ENCODE measurements at regions not wholly inside any gene's neighbourhood (a gene's known extent, or its start where the extent isn't known, plus 50 kb on each side); places are given as distances from the start of the nearest gene placed in this dataset.

- Histone ChIP-seq H3K4me1 (replicated peaks in 1 of 2; ENCODE audit: control insufficient read depth in 2 of 2, insufficient read depth in 2 of 2, low read length in 2 of 2) (no peaks in the 10 kb centered on the region), H3K9ac (ENCODE audit: insufficient read depth in 1 of 2, low read depth in 2 of 2, low read length in 2 of 2) (no peak overlapping the region), H3K9me1 (ENCODE audit: control insufficient read depth, insufficient read depth, low read length) (no peaks in the 10 kb centered on the region), H3K79me2 (ENCODE audit: control insufficient read depth, insufficient read depth, low read length) (no peaks in the 10 kb centered on the region), H2AFZ (ENCODE audit: low read depth, low read length) (no peak overlapping the region), H3K4me3 (no peak overlapping the region), H3K9me3 (replicated peaks; ENCODE audit: control insufficient read depth, insufficient read depth, low read depth, low read length) (no peaks in the 10 kb centered on the region), H3K36me3 (ENCODE audit: control insufficient read depth, insufficient read depth, low read length) (no peaks in the 10 kb centered on the region), H3K4me2 (ENCODE audit: insufficient read depth, low read length) (no peak overlapping the region), H3K27ac (ENCODE audit: extremely low read depth, low read depth, low read length) (no peak overlapping the region), H4K20me1 (replicated peaks; ENCODE audit: control insufficient read depth, insufficient read depth, low read length) (no peaks in the 10 kb centered on the region; the same call in 1 of the 2 replicates), H3K27me3 (ENCODE audit: control insufficient read depth in 2 of 2, insufficient read depth in 2 of 2, low read length in 2 of 2) (no peaks in the 10 kb centered on the region)
- FAIRE-seq: no peak
- BruUV-seq (replicated peaks): no TSS peak
- ChIA-PET CTCF (ENCODE audit: low intra/inter-chr PET ratio) (no interaction called here), POLR2A (no interaction called here)
- no peak for TF ChIP-seq LEF1 (IDR thresholded peaks at IDR 0.05)
- TF ChIP-seq TAF7 (tag; IDR thresholded peaks at IDR 0.05): no peak
- no peak for TF ChIP-seq FOXM1 (IDR thresholded peaks at IDR 0.05; ENCODE audit: low read depth)
- no peak for TF ChIP-seq FOXM1 (CRISPR knock-in tag; IDR thresholded peaks at IDR 0.05; ENCODE audit: low read depth)
- TF ChIP-seq RBM14 (IDR thresholded peaks at IDR 0.05; ENCODE audit: borderline replicate concordance, insufficient read depth, low read depth, low read length): no peak
- TF ChIP-seq GABPB2 (CRISPR knock-in tag; conservative IDR thresholded peaks at IDR 0.05): no peak
- TF ChIP-seq, protein P1, sequence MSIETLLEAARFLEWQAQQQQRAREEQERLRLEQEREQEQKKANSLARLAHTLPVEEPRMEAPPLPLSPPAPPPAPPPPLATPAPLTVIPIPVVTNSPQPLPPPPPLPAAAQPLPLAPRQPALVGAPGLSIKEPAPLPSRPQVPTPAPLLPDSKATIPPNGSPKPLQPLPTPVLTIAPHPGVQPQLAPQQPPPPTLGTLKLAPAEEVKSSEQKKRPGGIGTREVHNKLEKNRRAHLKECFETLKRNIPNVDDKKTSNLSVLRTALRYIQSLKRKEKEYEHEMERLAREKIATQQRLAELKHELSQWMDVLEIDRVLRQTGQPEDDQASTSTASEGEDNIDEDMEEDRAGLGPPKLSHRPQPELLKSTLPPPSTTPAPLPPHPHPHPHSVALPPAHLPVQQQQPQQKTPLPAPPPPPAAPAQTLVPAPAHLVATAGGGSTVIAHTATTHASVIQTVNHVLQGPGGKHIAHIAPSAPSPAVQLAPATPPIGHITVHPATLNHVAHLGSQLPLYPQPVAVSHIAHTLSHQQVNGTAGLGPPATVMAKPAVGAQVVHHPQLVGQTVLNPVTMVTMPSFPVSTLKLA (conservative IDR thresholded peaks at IDR 0.05): no peak
- no peak for TF ChIP-seq BHLHE40 (IDR thresholded peaks at IDR 0.05; ENCODE audit: low read length)
- no peak for TF ChIP-seq POLR3A (IDR thresholded peaks at IDR 0.05; ENCODE audit: borderline replicate concordance, extremely low read depth, insufficient read depth, insufficient read length)
- no peak for TF ChIP-seq BRD9 (IDR thresholded peaks at IDR 0.05; ENCODE audit: low read depth, partially characterized antibody)
- no peak for TF ChIP-seq POLR2A (conservative IDR thresholded peaks at IDR 0.05)
- TF ChIP-seq SRSF1 (IDR thresholded peaks at IDR 0.05; ENCODE audit: low read depth, low read length): no peak
- TF ChIP-seq, protein P2, sequence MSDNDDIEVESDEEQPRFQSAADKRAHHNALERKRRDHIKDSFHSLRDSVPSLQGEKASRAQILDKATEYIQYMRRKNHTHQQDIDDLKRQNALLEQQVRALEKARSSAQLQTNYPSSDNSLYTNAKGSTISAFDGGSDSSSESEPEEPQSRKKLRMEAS (CRISPR knock-in tag; IDR thresholded peaks at IDR 0.05): no peak
- TF ChIP-seq RERE (CRISPR knock-in tag; IDR thresholded peaks at IDR 0.05; ENCODE audit: borderline replicate concordance): no peak
- WGBS (ENCODE audit: insufficient coverage, low coverage, missing lambda C conversion rate): 0% methylated on average over 7 of the region's 7 CpGs
- in situ Hi-C loops (cut with MboI): no loop called here
- ATAC-seq: no peak
- DNase-seq (ENCODE audit: extremely low read depth in 1 of 4, low spot score in 3 of 4): no peak
- intact Hi-C loops (cut with micrococcal nuclease): no loop called here
Observed at GRCh38 chr1:57910305-57910704, 486.4 kb upstream of the DAB1 start.

Data from K562 (cell line).